Kidney capillary endothelial cell (primary cell): ENCODE measurements at regions not wholly inside any gene's neighbourhood (a gene's known extent, or its start where the extent isn't known, plus 50 kb on each side); places are given as distances from the start of the nearest gene placed in this dataset.
A peak's percentile ranks its signal among the peaks of the same experiment; 100 is the strongest.

Source experiments
- DNase-seq: peaks from one replicate; pipeline ENCODE4 v3.0.0-alpha.2; 2018; ENCODE audit warnings: low spot score

GRCh38 chr21:17449701-17450100 is 63.1 kb upstream of the CXADR start:
- DNase-seq = no peak

- DNase-seq = no peak
Measured at GRCh38 chr21:17451364-17451891, 61.4 kb upstream of the CXADR start.

- DNase-seq = peak; percentile 62
Measured at GRCh38 chr21:17454315-17455027, 58.4 kb upstream of the CXADR start.

- DNase-seq = no peak
Measured at GRCh38 chr21:17455028-17455353, 57.9 kb upstream of the CXADR start.

GRCh38 chr21:17455451-17455850 is 57.4 kb upstream of the CXADR start:
- no peak for DNase-seq

- DNase-seq = no peak
Measured at GRCh38 chr21:17458279-17458678, 54.6 kb upstream of the CXADR start.

- no peak for DNase-seq
Measured at GRCh38 chr21:17460094-17460493, 52.7 kb upstream of the CXADR start.

- no peak for DNase-seq
Measured at GRCh38 chr21:17461014-17461413, 51.8 kb upstream of the CXADR start.

GRCh38 chr21:17461582-17461981 is 51.3 kb upstream of the CXADR start:
- no peak for DNase-seq

- DNase-seq = no peak
Measured at GRCh38 chr21:17462276-17462981, 50.4 kb upstream of the CXADR start.
